HCT116 (cell line): ENCODE measurements at regions not wholly inside any gene's neighbourhood (a gene's known extent, or its start where the extent isn't known, plus 50 kb on each side); places are given as distances from the start of the nearest gene placed in this dataset.

Experiments
- ATAC-seq: fragments of 200-7000 bp; cut with Tn5 transposase; 2 replicates; pipeline ENCODE4 v1.9.1; 2020; ENCODE audit warnings: mild to moderate bottlenecking, moderate library complexity
- BruUV-seq: library from RNA; stranded (reverse); fragments of 400-500 nt; replicated peaks from 2 replicates; lab custom pipeline; 2021; lab: Mats Ljungman, UMichigan
- CTCF ChIA-PET: fragments of 300-600 bp; sonication (Branson Sonifier 250); formaldehyde crosslinking; loops from one replicate; lab custom pipeline; 2021; ENCODE audit warnings: antibody characterized with exemption; lab: Charles Lee
- POLR2A ChIA-PET: fragments of 300-600, 350-600 bp; sonication (Branson Sonifier 250); formaldehyde crosslinking; loops from one replicate; lab custom pipeline; 2021; ENCODE audit warnings: antibody characterized with exemption; lab: Charles Lee
- RAD21 ChIA-PET, 2 experiments: fragments of 300-600 bp; sonication (Branson Sonifier 250); formaldehyde crosslinking; loops; one replicate each; lab custom pipeline; 2023; ENCODE audit warnings: low total read pairs in 2 of 2; ENCODE audit not compliant: uncharacterized antibody in 2 of 2, unreplicated experiment in 2 of 2, low non-redundant PET in 1 of 2; lab: Charles Lee
- DNase-seq: peaks from one replicate; pipeline ENCODE4 v3.0.0-alpha.2; 2010; ENCODE audit warnings: low read depth, low spot score
- H2AFZ ChIP-seq: fragments of 200-600 bp; shearing (Covaris generic), sonication (generic); 2 replicates; pipeline ENCODE4 v1.6.1; 2017; ENCODE audit warnings: low read depth, mixed run types, mixed read lengths, antibody characterized with exemption, low read length; ENCODE audit not compliant: poor library complexity, severe bottlenecking
- H3K27ac ChIP-seq: 2 replicates; pipeline ENCODE4 v1.5.1; 2012; ENCODE audit warnings: low read depth, low read length
- H3K27me3 ChIP-seq: fragments of 200-600 bp; sonication (generic); 2 replicates; pipeline ENCODE4 v1.6.1; 2016; ENCODE audit warnings: mixed run types, low read length, mixed read lengths; ENCODE audit not compliant: insufficient read depth
- H3K36me3 ChIP-seq, 2 experiments: fragments of 200-500 bp in 1 of 2; fragments of 200-600 bp in 1 of 2; sonication (Bioruptor generic) in 1 of 2; sonication (generic) in 1 of 2; 2 replicates each; pipeline versions ENCODE4 v1.5.1 to v1.6.1; 2014 to 2016; ENCODE audit warnings: low read length in 2 of 2, inconsistent platforms in 1 of 2, mixed read lengths in 1 of 2, mixed run types in 1 of 2; ENCODE audit not compliant: insufficient read depth in 2 of 2, control insufficient read depth in 1 of 2
- H3K4me1 ChIP-seq, 2 experiments: fragments of 200-600 bp in 1 of 2; sonication (generic) in 1 of 2; 2 replicates each; pipeline versions ENCODE4 v1.5.1 to v1.6.1; 2012 to 2017; ENCODE audit warnings: low read length in 2 of 2, inconsistent platforms in 1 of 2, mild to moderate bottlenecking in 1 of 2, mixed read lengths in 1 of 2, mixed run types in 1 of 2, moderate library complexity in 1 of 2; ENCODE audit not compliant: insufficient read depth in 2 of 2, control insufficient read depth in 1 of 2
- H3K4me2 ChIP-seq: fragments of 200-600 bp; sonication (generic); 2 replicates; pipeline ENCODE4 v1.6.1; 2017; ENCODE audit warnings: mixed run types, low read length, mixed read lengths
- H3K4me3 ChIP-seq, 2 experiments: fragments of 200-600 bp in 1 of 2; sonication (generic) in 1 of 2; replicated peaks in 1 of 2; 2 replicates each; pipeline ENCODE4 v1.5.1; 2011 to 2016; ENCODE audit warnings: low read length in 2 of 2, control low read depth in 1 of 2, low read depth in 1 of 2, mild to moderate bottlenecking in 1 of 2, mixed read lengths in 1 of 2, mixed run types in 1 of 2
- H3K79me2 ChIP-seq: fragments of 200-600 bp; sonication (generic); 2 replicates; pipeline ENCODE4 v1.6.1; 2017; ENCODE audit warnings: mild to moderate bottlenecking, mixed run types, low read length, moderate library complexity, mixed read lengths; ENCODE audit not compliant: insufficient read depth
- H3K9ac ChIP-seq: fragments of 200-600 bp; sonication (generic); 2 replicates; pipeline ENCODE4 v1.6.1; 2016; ENCODE audit warnings: low read length, mixed read lengths
- H3K9me2 ChIP-seq: fragments of 200-600 bp; sonication (generic), shearing (Covaris generic); 2 replicates; pipeline ENCODE4 v1.6.1; 2017; ENCODE audit warnings: mixed run types, mild to moderate bottlenecking, moderate library complexity; ENCODE audit not compliant: insufficient read depth
- H3K9me3 ChIP-seq, 2 experiments: fragments of 200-500 bp in 1 of 2; fragments of 200-600 bp in 1 of 2; sonication (Bioruptor generic) in 1 of 2; sonication (generic) in 1 of 2; 2 replicates each; pipeline ENCODE4 v1.6.1; 2014 to 2017; ENCODE audit warnings: low read length in 2 of 2, mixed read lengths in 2 of 2, inconsistent platforms in 1 of 2, low read depth in 1 of 2, mild to moderate bottlenecking in 1 of 2, mixed run types in 1 of 2, moderate library complexity in 1 of 2; ENCODE audit not compliant: control insufficient read depth in 1 of 2, insufficient read depth in 1 of 2
- H4K20me1 ChIP-seq: fragments of 200-600 bp; sonication (generic), shearing (Covaris generic); 2 replicates; pipeline ENCODE4 v1.6.1; 2017; ENCODE audit warnings: mixed run types, mild to moderate bottlenecking, moderate library complexity; ENCODE audit not compliant: insufficient read depth
- CBX3 ChIP-seq: IDR thresholded peaks from 2 replicates; pipeline ENCODE4 v1.6.1; 2012; ENCODE audit warnings: low read depth
- CEBPB ChIP-seq: IDR thresholded peaks from 2 replicates; pipeline ENCODE4 v1.6.1; 2012; ENCODE audit warnings: low read depth
- EGR1 ChIP-seq: IDR thresholded peaks from 2 replicates; pipeline ENCODE4 v1.6.1; 2012; ENCODE audit warnings: low read depth
- EZH2 ChIP-seq: fragments of 200-600 bp; sonication (generic); IDR thresholded peaks from 2 replicates; pipeline ENCODE4 v1.6.1; 2017; ENCODE audit warnings: antibody characterized with exemption, mixed run types
- EZH2phosphoT487 ChIP-seq: fragments of 200-600 bp; IDR thresholded peaks from 2 replicates; pipeline ENCODE4 v1.6.1; 2018; ENCODE audit warnings: antibody characterized with exemption, borderline replicate concordance
- FOSL1 ChIP-seq: IDR thresholded peaks from 2 replicates; pipeline ENCODE4 v1.6.1; 2012; ENCODE audit warnings: low read depth
- JUND ChIP-seq: IDR thresholded peaks from 2 replicates; pipeline ENCODE4 v1.6.1; 2012
- RAD21 ChIP-seq: IDR thresholded peaks from 2 replicates; pipeline ENCODE4 v1.6.1; 2012; ENCODE audit warnings: low read depth, mild to moderate bottlenecking
- REST ChIP-seq: IDR thresholded peaks from 2 replicates; pipeline ENCODE4 v1.6.1; 2012; ENCODE audit warnings: low read depth
- SIN3A ChIP-seq: IDR thresholded peaks from 2 replicates; pipeline ENCODE4 v1.6.1; 2012; ENCODE audit warnings: low read depth
- SRF ChIP-seq: IDR thresholded peaks from 2 replicates; pipeline ENCODE4 v1.6.1; 2012; ENCODE audit warnings: low read depth
- TCF7L2 ChIP-seq: IDR thresholded peaks from 2 replicates; pipeline ENCODE4 v1.7.0; 2011; ENCODE audit warnings: borderline replicate concordance, inconsistent platforms; ENCODE audit not compliant: insufficient read depth, insufficient read length; ENCODE audit errors: extremely low read depth
- YY1 ChIP-seq: IDR thresholded peaks from 2 replicates; pipeline ENCODE4 v1.6.1; 2011; ENCODE audit warnings: low read length, low read depth, moderate library complexity, mild to moderate bottlenecking; ENCODE audit not compliant: insufficient replicate concordance; ENCODE audit errors: extremely low read depth
- ZFX ChIP-seq: fragments of 450-650 bp; IDR thresholded peaks from 2 replicates; pipeline ENCODE4 v1.6.1; 2017
- ZNF274 ChIP-seq: fragments of 200-500 bp; sonication (Bioruptor generic); IDR thresholded peaks from 2 replicates; pipeline ENCODE4 v1.6.1; 2014; ENCODE audit warnings: mild to moderate bottlenecking, low read depth, low read length, inconsistent platforms
- intact Hi-C: fragments of 100-400 bp; cut with micrococcal nuclease; formaldehyde crosslinking; loops from 2 replicates; pipeline ENCODE4 v1.10.0; 2022
- TF ChIP-seq, protein P1 (sequence below), 3 experiments: fragments of 200-600 bp in 1 of 3; sonication (generic) in 1 of 3; IDR thresholded peaks in 2 of 3; conservative IDR thresholded peaks in 1 of 3; 2 replicates each; pipeline ENCODE4 v1.5.1; 2012 to 2017; ENCODE audit warnings: low read depth in 2 of 3, low read length in 2 of 3, antibody characterized with exemption in 1 of 3, borderline replicate concordance in 1 of 3, control low read depth in 1 of 3, mild to moderate bottlenecking in 1 of 3, mixed read lengths in 1 of 3, mixed run types in 1 of 3, moderate library complexity in 1 of 3; ENCODE audit not compliant: insufficient read depth in 1 of 3
- TF ChIP-seq, protein P2 (sequence below): IDR thresholded peaks from 2 replicates; pipeline ENCODE4 v1.6.1; 2011; ENCODE audit warnings: mild to moderate bottlenecking, low read length, moderate library complexity; ENCODE audit not compliant: insufficient replicate concordance; ENCODE audit errors: extremely low read depth

- Histone ChIP-seq H3K9me2 (no peaks in the 10 kb centered on the region), H3K9me3 (peaks cover 0 to 16% of the 10 kb centered on the region in 2 experiments; a peak in 1 of 4 replicates)
- CTCF ChIA-PET, result interaction anchor here (0.7 kb wide), 1 partner anchor 46 kb away, joined by 3 read pairs; no protein-coding TSS in a partner anchor
- TF ChIP-seq EZH2phosphoT487 (no peak), CBX3 (no peak), CEBPB (no peak), SRF (no peak), SIN3A (no peak), EGR1 (no peak), EZH2 (no peak), ZNF274 (no peak), YY1 (no peak), RAD21 (no peak), TCF7L2 (no peak), ZFX (no peak), REST (no peak), FOSL1 (no peak), JUND (no peak)
- TF ChIP-seq, protein P1, sequence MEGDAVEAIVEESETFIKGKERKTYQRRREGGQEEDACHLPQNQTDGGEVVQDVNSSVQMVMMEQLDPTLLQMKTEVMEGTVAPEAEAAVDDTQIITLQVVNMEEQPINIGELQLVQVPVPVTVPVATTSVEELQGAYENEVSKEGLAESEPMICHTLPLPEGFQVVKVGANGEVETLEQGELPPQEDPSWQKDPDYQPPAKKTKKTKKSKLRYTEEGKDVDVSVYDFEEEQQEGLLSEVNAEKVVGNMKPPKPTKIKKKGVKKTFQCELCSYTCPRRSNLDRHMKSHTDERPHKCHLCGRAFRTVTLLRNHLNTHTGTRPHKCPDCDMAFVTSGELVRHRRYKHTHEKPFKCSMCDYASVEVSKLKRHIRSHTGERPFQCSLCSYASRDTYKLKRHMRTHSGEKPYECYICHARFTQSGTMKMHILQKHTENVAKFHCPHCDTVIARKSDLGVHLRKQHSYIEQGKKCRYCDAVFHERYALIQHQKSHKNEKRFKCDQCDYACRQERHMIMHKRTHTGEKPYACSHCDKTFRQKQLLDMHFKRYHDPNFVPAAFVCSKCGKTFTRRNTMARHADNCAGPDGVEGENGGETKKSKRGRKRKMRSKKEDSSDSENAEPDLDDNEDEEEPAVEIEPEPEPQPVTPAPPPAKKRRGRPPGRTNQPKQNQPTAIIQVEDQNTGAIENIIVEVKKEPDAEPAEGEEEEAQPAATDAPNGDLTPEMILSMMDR (IDR thresholded peaks at IDR 0.05 in 2 of 3, conservative IDR thresholded peaks at IDR 0.05 in 1 of 3; ENCODE audit: borderline replicate concordance in 1 of 3, insufficient read depth in 1 of 3, low read depth in 2 of 3, low read length in 2 of 3), result no peak
- TF ChIP-seq, protein P2, sequence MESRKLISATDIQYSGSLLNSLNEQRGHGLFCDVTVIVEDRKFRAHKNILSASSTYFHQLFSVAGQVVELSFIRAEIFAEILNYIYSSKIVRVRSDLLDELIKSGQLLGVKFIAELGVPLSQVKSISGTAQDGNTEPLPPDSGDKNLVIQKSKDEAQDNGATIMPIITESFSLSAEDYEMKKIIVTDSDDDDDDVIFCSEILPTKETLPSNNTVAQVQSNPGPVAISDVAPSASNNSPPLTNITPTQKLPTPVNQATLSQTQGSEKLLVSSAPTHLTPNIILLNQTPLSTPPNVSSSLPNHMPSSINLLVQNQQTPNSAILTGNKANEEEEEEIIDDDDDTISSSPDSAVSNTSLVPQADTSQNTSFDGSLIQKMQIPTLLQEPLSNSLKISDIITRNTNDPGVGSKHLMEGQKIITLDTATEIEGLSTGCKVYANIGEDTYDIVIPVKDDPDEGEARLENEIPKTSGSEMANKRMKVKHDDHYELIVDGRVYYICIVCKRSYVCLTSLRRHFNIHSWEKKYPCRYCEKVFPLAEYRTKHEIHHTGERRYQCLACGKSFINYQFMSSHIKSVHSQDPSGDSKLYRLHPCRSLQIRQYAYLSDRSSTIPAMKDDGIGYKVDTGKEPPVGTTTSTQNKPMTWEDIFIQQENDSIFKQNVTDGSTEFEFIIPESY, result no peak
- TF ChIP-seq, all 23 proteins: peak for 0
- no peaks in the 10 kb centered on the region for H4K20me1 ChIP-seq
- intact Hi-C loops, result no loop called here
- H3K36me3 ChIP-seq, result no peaks in the 10 kb centered on the region
- RAD21 ChIA-PET, result no interaction called here
- DNase-seq (no peak), ATAC-seq (no peak)
- H3K9ac ChIP-seq, result no peak overlapping the region
- no peaks in the 10 kb centered on the region for H3K4me1 ChIP-seq
- no peak overlapping the region for H3K4me3 ChIP-seq
- no peak overlapping the region for H3K27ac ChIP-seq
- H3K79me2 ChIP-seq, result no peaks in the 10 kb centered on the region
- H3K4me2 ChIP-seq, result no peak overlapping the region
- no TSS peak for BruUV-seq
- POLR2A ChIA-PET, result no interaction called here
- no peak overlapping the region for H2AFZ ChIP-seq
- H3K27me3 ChIP-seq, result no peaks in the 10 kb centered on the region
Measured at GRCh38 chr6:16816891-16817290, 55.6 kb upstream of the ATXN1 start.
